ENCODE measurements at regions not wholly inside any gene's neighbourhood (a gene's known extent, or its start where the extent isn't known, plus 50 kb on each side); places are given as distances from the start of the nearest gene placed in this dataset.

DNA sequence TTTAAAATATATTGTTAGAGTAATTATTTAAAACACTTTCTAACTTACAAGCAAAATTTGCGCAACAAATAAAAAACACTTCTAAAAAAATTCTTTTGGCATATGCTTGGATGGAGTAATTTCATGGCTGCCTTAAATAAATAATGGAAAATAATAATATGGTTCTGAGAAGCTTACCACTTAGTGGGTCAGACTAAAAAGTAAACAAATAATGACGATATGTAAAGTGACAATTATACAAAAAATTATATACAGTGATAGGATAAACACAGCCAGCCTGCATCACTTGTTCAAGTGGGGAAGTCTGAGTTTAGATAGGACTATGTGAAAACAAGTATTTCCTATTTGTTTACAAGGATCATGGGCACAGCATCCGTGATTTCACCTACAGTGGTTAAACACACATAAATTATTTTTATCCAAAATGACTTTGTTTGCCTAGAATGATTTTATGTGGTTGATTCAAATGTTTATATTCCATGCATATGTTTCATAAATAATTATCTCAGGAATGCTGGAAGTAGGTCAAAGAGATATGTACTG is 141.7 kb upstream of the SEMA3D start:
- TF ChIP-seq, protein P1, sequence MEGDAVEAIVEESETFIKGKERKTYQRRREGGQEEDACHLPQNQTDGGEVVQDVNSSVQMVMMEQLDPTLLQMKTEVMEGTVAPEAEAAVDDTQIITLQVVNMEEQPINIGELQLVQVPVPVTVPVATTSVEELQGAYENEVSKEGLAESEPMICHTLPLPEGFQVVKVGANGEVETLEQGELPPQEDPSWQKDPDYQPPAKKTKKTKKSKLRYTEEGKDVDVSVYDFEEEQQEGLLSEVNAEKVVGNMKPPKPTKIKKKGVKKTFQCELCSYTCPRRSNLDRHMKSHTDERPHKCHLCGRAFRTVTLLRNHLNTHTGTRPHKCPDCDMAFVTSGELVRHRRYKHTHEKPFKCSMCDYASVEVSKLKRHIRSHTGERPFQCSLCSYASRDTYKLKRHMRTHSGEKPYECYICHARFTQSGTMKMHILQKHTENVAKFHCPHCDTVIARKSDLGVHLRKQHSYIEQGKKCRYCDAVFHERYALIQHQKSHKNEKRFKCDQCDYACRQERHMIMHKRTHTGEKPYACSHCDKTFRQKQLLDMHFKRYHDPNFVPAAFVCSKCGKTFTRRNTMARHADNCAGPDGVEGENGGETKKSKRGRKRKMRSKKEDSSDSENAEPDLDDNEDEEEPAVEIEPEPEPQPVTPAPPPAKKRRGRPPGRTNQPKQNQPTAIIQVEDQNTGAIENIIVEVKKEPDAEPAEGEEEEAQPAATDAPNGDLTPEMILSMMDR (IDR thresholded peaks at IDR 0.05; ENCODE audit: insufficient read depth, low read length): no peak
- TF ChIP-seq SPI1 (IDR thresholded peaks at IDR 0.05; ENCODE audit: borderline replicate concordance, low read depth) (no peak), POLR2AphosphoS5 (IDR thresholded peaks at IDR 0.05; ENCODE audit: low read depth) (no peak), GABPA (IDR thresholded peaks at IDR 0.05; ENCODE audit: low read depth) (no peak), REST (IDR thresholded peaks at IDR 0.05; ENCODE audit: insufficient replicate concordance, low read depth) (no peak)

Measured in HL-60 (cell line).